AG10803 (cell line): ENCODE measurements at regions not wholly inside any gene's neighbourhood (a gene's known extent, or its start where the extent isn't known, plus 50 kb on each side); places are given as distances from the start of the nearest gene placed in this dataset.
"Not testable (repeated sequence)": the region's sequence is repeated elsewhere in the genome, so short reads cannot be mapped to it uniquely, and the experiment has no call there.

Experiments used
- DNase-seq: peaks from one replicate; pipeline ENCODE4 v3.0.0; 2010; ENCODE audit warnings: low read depth
- H3K4me3 ChIP-seq: 2 replicates; pipeline ENCODE4 v1.5.1; 2011; ENCODE audit warnings: mild to moderate bottlenecking, low read length, control low read depth
- CTCF ChIP-seq: conservative IDR thresholded peaks from 2 replicates; pipeline ENCODE4 v1.5.1; 2011; ENCODE audit warnings: mild to moderate bottlenecking, low read length, control low read depth, inconsistent platforms

- DNase-seq, result no peak
- TF ChIP-seq CTCF, result no peak
- no peak overlapping the region for H3K4me3 ChIP-seq
These were observed 117.8 kb upstream of the KRAS start for GRCh38 chr12:25368557-25368956.

GRCh38 chr12:25366122-25366521 lies 115.4 kb upstream of the KRAS start:
- H3K4me3 ChIP-seq, result no peak overlapping the region
- no peak for TF ChIP-seq CTCF
- no peak for DNase-seq

- H3K4me3 ChIP-seq, result no peak overlapping the region
- no peak for TF ChIP-seq CTCF
- no peak for DNase-seq
These were observed 114.6 kb upstream of the KRAS start for GRCh38 chr12:25365340-25365730.

- TF ChIP-seq CTCF, result no peak
- H3K4me3 ChIP-seq, result no peak overlapping the region
- no peak for DNase-seq
These were observed 114.0 kb upstream of the KRAS start for GRCh38 chr12:25364529-25365339.

- no peak for DNase-seq
- H3K4me3 ChIP-seq, result no peak overlapping the region
- no peak for TF ChIP-seq CTCF
These were observed 111.9 kb upstream of the KRAS start for GRCh38 chr12:25362646-25363045.

- no peak for DNase-seq
- no peak for TF ChIP-seq CTCF
- H3K4me3 ChIP-seq, result no peak overlapping the region
These were observed 110.8 kb upstream of the KRAS start for GRCh38 chr12:25361511-25361910.

- no peak for TF ChIP-seq CTCF
- no peak for DNase-seq
- H3K4me3 ChIP-seq, result no peak overlapping the region
These were observed 106.9 kb upstream of the KRAS start for GRCh38 chr12:25357595-25357994.

GRCh38 chr12:25352942-25353341 lies 102.2 kb upstream of the KRAS start:
- not testable (repeated sequence) for H3K4me3 ChIP-seq, DNase-seq
